ENCODE measurements at regions not wholly inside any gene's neighbourhood (a gene's known extent, or its start where the extent isn't known, plus 50 kb on each side); places are given as distances from the start of the nearest gene placed in this dataset.

DNA sequence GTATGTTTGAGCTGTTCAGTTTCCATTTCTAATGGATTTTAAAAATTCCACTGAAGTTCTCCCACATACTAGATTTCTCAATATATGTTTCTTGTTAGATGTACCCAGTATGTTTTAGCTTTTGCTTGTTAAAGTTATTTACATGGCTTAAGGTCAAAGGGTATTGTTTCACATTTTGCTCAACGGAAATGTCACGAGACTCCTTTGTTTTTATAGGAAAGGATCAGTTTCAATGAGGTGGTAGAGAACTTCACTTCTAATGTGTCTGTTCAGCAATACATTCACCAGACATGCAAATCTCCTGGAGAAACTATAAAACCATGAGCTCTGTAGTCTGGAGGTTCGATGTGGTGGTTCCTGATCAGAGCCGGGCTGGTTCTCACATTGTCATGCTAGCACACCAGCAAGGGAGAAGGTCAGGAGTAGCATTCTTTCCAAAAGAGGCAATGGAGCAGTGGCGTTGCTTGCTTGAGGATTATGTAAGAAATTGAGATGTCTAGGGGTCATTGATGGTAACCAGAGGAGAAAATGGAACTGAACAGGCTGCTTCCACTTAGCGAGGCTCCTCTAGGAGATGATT lies 114.0 kb downstream of the RAB18 start:
- TF ChIP-seq YY1 (IDR thresholded peaks at IDR 0.05; ENCODE audit: insufficient read depth, insufficient read length) (no peak), ZNF274 (IDR thresholded peaks at IDR 0.05; ENCODE audit: low read depth, low read length) (no peak)
